B cell (primary cell): ENCODE measurements at regions not wholly inside any gene's neighbourhood (a gene's known extent, or its start where the extent isn't known, plus 50 kb on each side); places are given as distances from the start of the nearest gene placed in this dataset.
"Not testable (repeated sequence)": the region's sequence is repeated elsewhere in the genome, so short reads cannot be mapped to it uniquely, and the experiment has no call there.

Experiments
- CTCF ChIP-seq: fragments of 200-600 bp; IDR thresholded peaks from one replicate; pipeline ENCODE4 v1.8.0; 2022; ENCODE audit warnings: antibody characterized with exemption, mild to moderate bottlenecking
- EZH2 ChIP-seq: IDR thresholded peaks from 2 replicates; pipeline ENCODE4 v1.6.1; 2012; ENCODE audit warnings: borderline replicate concordance, low read depth, mild to moderate bottlenecking, moderate library complexity, low read length; ENCODE audit not compliant: insufficient read depth, poor library complexity, severe bottlenecking

GRCh38 chr20:46788763-46789091, 79.3 kb downstream of the SLC2A10 start:
- TF ChIP-seq CTCF, EZH2: not testable (repeated sequence)
